ENCODE measurements at regions not wholly inside any gene's neighbourhood (a gene's known extent, or its start where the extent isn't known, plus 50 kb on each side); places are given as distances from the start of the nearest gene placed in this dataset.
"Not testable (repeated sequence)": the region's sequence is repeated elsewhere in the genome, so short reads cannot be mapped to it uniquely, and the experiment has no call there.

- no peaks in the 10 kb centered on the region for H3K36me3 ChIP-seq (ENCODE audit: control insufficient read depth in 2 of 3, insufficient read depth in 3 of 3, low read length in 3 of 3)
- H3K4me3 Mint-ChIP-seq = peak overlapping the region in 1 of 10 donors; percentile 20
- no peaks in the 10 kb centered on the region for H3K27me3 ChIP-seq (ENCODE audit: control insufficient read depth in 2 of 2, insufficient read depth in 2 of 2, low read length in 2 of 2)
- H3K4me3 ChIP-seq (ENCODE audit: low read length) = no peak overlapping the region
- peaks cover 0 to 6% (median 0%) of the 10 kb centered on the region in 5 donors for H3K27me3 Mint-ChIP-seq
- no peaks in the 10 kb centered on the region for H3K4me1 ChIP-seq (ENCODE audit: control insufficient read depth in 2 of 2, insufficient read depth in 2 of 2, low read length in 2 of 2)
- no peak for ATAC-seq
- POLR2A ChIA-PET = no interaction called here
- no peaks in the 10 kb centered on the region for H3K9me3 ChIP-seq (ENCODE audit: control insufficient read depth in 2 of 3, low read length in 3 of 3)
- CTCF ChIA-PET = no interaction called here
- H3K27ac Mint-ChIP-seq = peak overlapping the region in 2 of 9 donors; percentile 23 to 63
- no peaks in the 10 kb centered on the region for H3K36me3 Mint-ChIP-seq
- peak in 1 of 9 donors; percentile 60 for DNase-seq
- peaks cover 0 to 15% (median 4%) of the 10 kb centered on the region in 7 donors for H3K4me1 Mint-ChIP-seq
- peaks cover 0 to 3% (median 0%) of the 10 kb centered on the region in 11 donors for H3K9me3 Mint-ChIP-seq
- no peak overlapping the region for H3K27ac ChIP-seq (ENCODE audit: low read depth, low read length)
- intact Hi-C loops (cut with micrococcal nuclease) = loop anchor here in 1 of 2 donors (5.0 kb wide), 1 partner anchor 33 kb away; no protein-coding TSS in a partner anchor
These were observed 323.8 kb upstream of the TNRC6C start for GRCh38 chr17:77634710-77635109.

DNA sequence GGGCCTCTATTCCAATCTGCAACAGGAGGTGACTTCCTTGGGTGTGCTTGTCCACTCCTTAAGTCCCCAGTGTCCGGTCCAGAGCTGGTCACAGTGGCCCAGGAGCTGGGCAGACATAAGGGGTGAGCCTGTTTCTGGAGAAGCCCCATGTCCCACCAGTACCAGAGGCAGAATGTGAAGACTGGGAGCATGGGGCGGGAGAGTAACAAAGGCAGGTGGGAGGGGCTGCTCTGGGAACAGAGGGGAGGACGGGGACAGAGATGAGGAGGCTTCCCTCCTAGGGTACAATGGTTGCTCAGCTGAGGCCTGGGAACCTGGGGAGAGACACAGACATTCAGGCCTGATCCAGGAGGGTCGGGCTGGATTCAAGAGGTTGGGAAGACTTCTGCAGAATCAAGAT, 323.3 kb upstream of the TNRC6C start:
- H3K4me1 ChIP-seq (ENCODE audit: control insufficient read depth in 2 of 2, insufficient read depth in 2 of 2, low read length in 2 of 2) = no peaks in the 10 kb centered on the region
- Mint-ChIP-seq H3K36me3 (no peaks in the 10 kb centered on the region), H3K4me3 (no peak overlapping the region), H3K27me3 (peaks cover 0 to 10% (median 0%) of the 10 kb centered on the region in 5 donors), H3K4me1 (peaks cover 0 to 19% (median 6%) of the 10 kb centered on the region in 7 donors), H3K27ac (peak overlapping the region in 2 of 9 donors; percentile 23 to 63), H3K9me3 (peaks cover 0 to 3% (median 0%) of the 10 kb centered on the region in 11 donors)
- H3K27me3 ChIP-seq (ENCODE audit: control insufficient read depth in 2 of 2, insufficient read depth in 2 of 2, low read length in 2 of 2) = no peaks in the 10 kb centered on the region
- no peaks in the 10 kb centered on the region for H3K36me3 ChIP-seq (ENCODE audit: control insufficient read depth in 2 of 3, insufficient read depth in 3 of 3, low read length in 3 of 3)
- no peaks in the 10 kb centered on the region for H3K9me3 ChIP-seq (ENCODE audit: control insufficient read depth in 2 of 3, low read length in 3 of 3)
- ChIA-PET POLR2A (no interaction called here), CTCF (no interaction called here)
- H3K4me3 ChIP-seq (ENCODE audit: low read length) = no peak overlapping the region
- H3K27ac ChIP-seq (ENCODE audit: low read depth, low read length) = no peak overlapping the region
- ATAC-seq = no peak
- intact Hi-C loops (cut with micrococcal nuclease) = no loop called here
- DNase-seq = no peak

GRCh38 chr17:77635785-77636184, 322.7 kb upstream of the TNRC6C start:
- H3K27ac ChIP-seq (ENCODE audit: low read depth, low read length); ATAC-seq; H3K36me3 Mint-ChIP-seq; CTCF ChIA-PET; H3K4me1 ChIP-seq (ENCODE audit: control insufficient read depth in 2 of 2, insufficient read depth in 2 of 2, low read length in 2 of 2); H3K9me3 ChIP-seq (ENCODE audit: control insufficient read depth in 2 of 3, low read length in 3 of 3); H3K4me3 Mint-ChIP-seq; H3K4me3 ChIP-seq (ENCODE audit: low read length); DNase-seq; POLR2A ChIA-PET; H3K36me3 ChIP-seq (ENCODE audit: control insufficient read depth in 2 of 3, insufficient read depth in 3 of 3, low read length in 3 of 3); H3K9me3 Mint-ChIP-seq; H3K27me3 ChIP-seq (ENCODE audit: control insufficient read depth in 2 of 2, insufficient read depth in 2 of 2, low read length in 2 of 2); intact Hi-C loops (cut with micrococcal nuclease): not testable (repeated sequence)
- Mint-ChIP-seq H3K27ac (peak overlapping the region in 2 of 9 donors; percentile 52 to 54), H3K4me1 (peaks cover 0 to 21% (median 6%) of the 10 kb centered on the region in 7 donors), H3K27me3 (peaks cover 0 to 16% (median 0%) of the 10 kb centered on the region in 5 donors)

DNA sequence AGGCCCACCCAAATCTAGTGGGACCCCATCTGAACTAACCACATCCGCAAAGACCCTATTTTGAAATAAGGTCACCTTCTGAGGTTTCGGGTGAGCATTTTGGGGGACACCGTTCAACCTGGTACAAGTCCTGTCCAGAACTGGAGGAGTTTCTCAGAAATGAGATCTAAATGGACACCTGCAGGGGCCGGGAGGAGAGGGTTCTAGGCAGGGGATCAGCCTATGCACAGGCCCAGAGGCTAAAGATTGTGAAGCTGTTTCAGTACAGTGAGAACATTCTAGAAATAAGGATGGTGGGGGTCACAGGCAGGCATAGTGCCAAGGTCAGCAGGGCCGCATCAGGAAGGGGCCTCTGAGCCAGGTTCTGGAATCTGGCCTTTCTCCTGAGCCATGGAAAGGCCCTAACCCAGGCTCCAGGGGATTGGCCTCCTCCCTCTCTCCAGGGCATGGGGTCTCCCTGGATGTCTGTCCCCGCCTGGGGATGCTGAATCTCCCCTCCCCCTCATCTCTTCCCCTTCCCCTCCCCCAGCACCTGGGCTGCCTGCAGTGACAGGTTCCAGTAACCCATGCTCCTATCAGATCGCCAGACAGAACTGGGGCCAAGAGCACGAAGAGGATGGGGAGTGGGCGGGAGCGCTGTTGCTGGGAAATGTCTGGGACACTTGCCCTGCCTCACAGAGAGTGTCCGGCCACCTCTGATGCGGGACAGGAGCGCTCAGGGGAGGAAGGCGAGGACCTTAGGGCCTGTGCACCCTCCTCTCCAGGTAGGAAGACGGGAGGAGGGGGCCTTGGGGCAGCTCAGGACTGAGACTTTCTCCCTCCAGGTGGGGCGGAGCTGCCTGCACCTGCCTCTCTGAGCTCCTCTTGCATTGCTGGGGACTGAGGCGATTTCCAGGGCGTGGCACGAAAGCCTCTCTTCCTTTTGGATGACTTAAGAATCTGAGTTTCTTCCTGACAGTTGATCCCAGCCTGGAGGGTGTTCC, 321.4 kb upstream of the TNRC6C start:
- peaks cover 0 to 20% (median 0%) of the 10 kb centered on the region in 5 donors for H3K27me3 Mint-ChIP-seq
- no peak overlapping the region for H3K4me3 Mint-ChIP-seq
- Histone ChIP-seq H3K4me1 (ENCODE audit: control insufficient read depth in 2 of 2, insufficient read depth in 2 of 2, low read length in 2 of 2) (no peaks in the 10 kb centered on the region), H3K4me3 (ENCODE audit: low read length) (no peak overlapping the region), H3K27me3 (ENCODE audit: control insufficient read depth in 2 of 2, insufficient read depth in 2 of 2, low read length in 2 of 2) (no peaks in the 10 kb centered on the region), H3K36me3 (ENCODE audit: control insufficient read depth in 2 of 3, insufficient read depth in 3 of 3, low read length in 3 of 3) (no peaks in the 10 kb centered on the region), H3K9me3 (ENCODE audit: control insufficient read depth in 2 of 3, low read length in 3 of 3) (no peaks in the 10 kb centered on the region), H3K27ac (ENCODE audit: low read depth, low read length) (no peak overlapping the region)
- H3K4me1 Mint-ChIP-seq = peaks cover 0 to 21% (median 10%) of the 10 kb centered on the region in 7 donors
- no peaks in the 10 kb centered on the region for H3K36me3 Mint-ChIP-seq
- peaks cover 0 to 1% (median 0%) of the 10 kb centered on the region in 11 donors for H3K9me3 Mint-ChIP-seq
- no peak for ATAC-seq
- H3K27ac Mint-ChIP-seq = no peak overlapping the region
- intact Hi-C loops (cut with micrococcal nuclease) = no loop called here
- ChIA-PET POLR2A (no interaction called here), CTCF (no interaction called here)
- no peak for DNase-seq

- intact Hi-C loops (cut with micrococcal nuclease) = no loop called here
These were observed 320.5 kb upstream of the TNRC6C start for GRCh38 chr17:77637818-77638575.

DNA sequence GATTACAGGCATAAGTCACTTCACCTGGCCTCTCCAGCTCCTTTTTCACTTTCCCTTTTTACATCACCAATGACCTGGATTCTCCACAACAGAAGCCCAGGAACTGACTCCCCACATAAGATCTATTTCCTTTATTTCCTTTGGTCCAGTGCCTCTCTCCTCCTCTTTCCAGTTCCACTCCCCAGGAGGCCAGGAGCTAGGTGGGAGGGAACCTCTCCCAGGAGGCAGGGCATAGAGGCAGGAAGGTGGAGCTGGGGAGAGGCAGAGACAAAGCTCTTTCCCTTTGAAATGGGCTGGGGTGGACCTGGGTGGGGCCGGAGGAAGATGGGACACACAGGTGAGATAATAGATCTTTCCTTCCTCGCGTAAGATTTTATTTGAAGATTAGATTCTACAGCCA, 318.3 kb upstream of the TNRC6C start:
- H3K36me3 ChIP-seq (ENCODE audit: control insufficient read depth in 2 of 3, insufficient read depth in 3 of 3, low read length in 3 of 3) = no peaks in the 10 kb centered on the region
- no peak overlapping the region for H3K4me3 Mint-ChIP-seq
- H3K27ac Mint-ChIP-seq = peak overlapping the region in 3 of 9 donors; percentile 42 to 79 (median 57)
- POLR2A ChIA-PET = interaction anchor here (0.7 kb wide), 1 partner anchor 1286 kb away, joined by 3 read pairs; no protein-coding TSS in a partner anchor
- no peak overlapping the region for H3K27ac ChIP-seq (ENCODE audit: low read depth, low read length)
- H3K27me3 Mint-ChIP-seq = peaks cover 0 to 24% (median 0%) of the 10 kb centered on the region in 5 donors
- H3K36me3 Mint-ChIP-seq = no peaks in the 10 kb centered on the region
- H3K4me1 ChIP-seq (ENCODE audit: control insufficient read depth in 2 of 2, insufficient read depth in 2 of 2, low read length in 2 of 2) = peaks cover 5 to 8% of the 10 kb centered on the region in 2 donors
- DNase-seq = no peak
- H3K4me1 Mint-ChIP-seq = peaks cover 0 to 23% (median 9%) of the 10 kb centered on the region in 7 donors
- H3K27me3 ChIP-seq (ENCODE audit: control insufficient read depth in 2 of 2, insufficient read depth in 2 of 2, low read length in 2 of 2) = no peaks in the 10 kb centered on the region
- H3K9me3 ChIP-seq (ENCODE audit: control insufficient read depth in 2 of 3, low read length in 3 of 3) = no peaks in the 10 kb centered on the region
- ATAC-seq = no peak
- peaks cover 0 to 1% (median 0%) of the 10 kb centered on the region in 11 donors for H3K9me3 Mint-ChIP-seq
- intact Hi-C loops (cut with micrococcal nuclease) = loop anchor here in 1 of 2 donors (10.0 kb wide), 1 partner anchor 95 kb away; no protein-coding TSS in a partner anchor
- CTCF ChIA-PET = no interaction called here
- H3K4me3 ChIP-seq (ENCODE audit: low read length) = no peak overlapping the region

More at GRCh38 chr17:77637818-77638575, 320.5 kb upstream of the TNRC6C start:
- no peak overlapping the region for H3K27ac ChIP-seq (ENCODE audit: low read depth, low read length)
- ATAC-seq (no peak), DNase-seq (no peak)
- H3K4me3 ChIP-seq (ENCODE audit: low read length) = no peak overlapping the region
- no peaks in the 10 kb centered on the region for H3K4me1 ChIP-seq (ENCODE audit: control insufficient read depth in 2 of 2, insufficient read depth in 2 of 2, low read length in 2 of 2)
- no peaks in the 10 kb centered on the region for H3K27me3 ChIP-seq (ENCODE audit: control insufficient read depth in 2 of 2, insufficient read depth in 2 of 2, low read length in 2 of 2)
- CTCF ChIA-PET = no interaction called here
- peaks cover 0 to 21% (median 10%) of the 10 kb centered on the region in 7 donors for H3K4me1 Mint-ChIP-seq
- no peaks in the 10 kb centered on the region for H3K36me3 ChIP-seq (ENCODE audit: control insufficient read depth in 2 of 3, insufficient read depth in 3 of 3, low read length in 3 of 3)
- POLR2A ChIA-PET = interaction anchor here (0.5 kb wide), 1 partner anchor 11 kb away, joined by 3 read pairs; no protein-coding TSS in a partner anchor
- H3K36me3 Mint-ChIP-seq = no peaks in the 10 kb centered on the region
- peaks cover 0 to 20% (median 0%) of the 10 kb centered on the region in 5 donors for H3K27me3 Mint-ChIP-seq
- H3K9me3 ChIP-seq (ENCODE audit: control insufficient read depth in 2 of 3, low read length in 3 of 3) = no peaks in the 10 kb centered on the region
- H3K4me3 Mint-ChIP-seq = no peak overlapping the region
- H3K27ac Mint-ChIP-seq = peak overlapping the region in 1 of 9 donors; percentile 31
- peaks cover 0 to 1% (median 0%) of the 10 kb centered on the region in 11 donors for H3K9me3 Mint-ChIP-seq
